WTC11 (cell line): ENCODE measurements at regions not wholly inside any gene's neighbourhood (a gene's known extent, or its start where the extent isn't known, plus 50 kb on each side); places are given as distances from the start of the nearest gene placed in this dataset.

Source experiments
- ATAC-seq: fragments of 200-7000 bp; cut with Tn5 transposase; 2 replicates; pipeline ENCODE4 v1.10.0; 2021; ENCODE audit warnings: mild to moderate bottlenecking, moderate library complexity
- CTCF ChIA-PET: fragments of 300-600 bp; sonication (Branson Sonifier 250); formaldehyde crosslinking; loops from one replicate; lab custom pipeline; 2021; ENCODE audit warnings: antibody characterized with exemption; lab: Charles Lee
- POLR2A ChIA-PET: fragments of 350-600 bp; sonication (Branson Sonifier 250); formaldehyde crosslinking; loops from one replicate; lab custom pipeline; 2021; ENCODE audit warnings: antibody characterized with exemption; lab: Charles Lee
- DNase-seq: peaks from one replicate; pipeline ENCODE4 v3.0.0; 2021; ENCODE audit warnings: low spot score
- H3K27ac Mint-ChIP-seq: 2 replicates; pipeline ENCODE4 v1.8.0; 2021; ENCODE audit warnings: mixed read lengths
- H3K27me3 Mint-ChIP-seq: 2 replicates; pipeline ENCODE4 v1.8.0; 2021; ENCODE audit warnings: low read depth, mild to moderate bottlenecking, moderate library complexity, mixed read lengths
- H3K36me3 Mint-ChIP-seq: 2 replicates; pipeline ENCODE4 v1.8.0; 2021; ENCODE audit warnings: mixed read lengths
- H3K4me1 Mint-ChIP-seq: 2 replicates; pipeline ENCODE4 v1.8.0; 2022; ENCODE audit warnings: mixed read lengths
- H3K4me3 Mint-ChIP-seq: 2 replicates; pipeline ENCODE4 v1.8.0; 2021; ENCODE audit warnings: mild to moderate bottlenecking, moderate library complexity, mixed read lengths
- H3K9me3 Mint-ChIP-seq: 2 replicates; pipeline ENCODE4 v1.8.0; 2021; ENCODE audit warnings: mixed read lengths
- AFF4 ChIP-seq: sonication (generic); formaldehyde crosslinking; IDR thresholded peaks from 2 replicates; pipeline ENCODE4 v1.8.1; 2023; ENCODE audit warnings: mild to moderate bottlenecking, missing genetic modification reagents, borderline replicate concordance
- AR ChIP-seq: fragments of 250-450 bp; sonication (Bioruptor Pico); IDR thresholded peaks from 2 replicates; pipeline ENCODE4 v1.9.0; 2021; ENCODE audit warnings: mild to moderate bottlenecking
- CREM ChIP-seq: sonication (generic); formaldehyde crosslinking; IDR thresholded peaks from 2 replicates; pipeline ENCODE4 v1.8.1; 2022; ENCODE audit warnings: mild to moderate bottlenecking, missing genetic modification reagents, moderate library complexity
- E2F4 ChIP-seq: sonication (generic); formaldehyde crosslinking; IDR thresholded peaks from 2 replicates; pipeline ENCODE4 v1.8.1; 2022; ENCODE audit warnings: low read depth, mild to moderate bottlenecking, moderate library complexity, missing genetic modification reagents, borderline replicate concordance
- FOXJ3 ChIP-seq: sonication (generic); formaldehyde crosslinking; IDR thresholded peaks from 2 replicates; pipeline ENCODE4 v1.9.0; 2021; ENCODE audit warnings: missing genetic modification reagents, mild to moderate bottlenecking, borderline replicate concordance
- FOXP4 ChIP-seq: sonication (generic); formaldehyde crosslinking; IDR thresholded peaks from 2 replicates; pipeline ENCODE4 v1.8.0; 2022; ENCODE audit warnings: mild to moderate bottlenecking, missing genetic modification reagents
- GRHL2 ChIP-seq: fragments of 250-450 bp; sonication (Bioruptor Pico); IDR thresholded peaks from 2 replicates; pipeline ENCODE4 v1.8.0; 2022; ENCODE audit warnings: mild to moderate bottlenecking, moderate library complexity; ENCODE audit not compliant: insufficient replicate concordance, severe bottlenecking
- JAZF1 ChIP-seq: fragments of 250-450 bp; sonication (Bioruptor Pico); IDR thresholded peaks from 2 replicates; pipeline ENCODE4 v1.9.0; 2021; ENCODE audit warnings: moderate library complexity, mild to moderate bottlenecking, inconsistent platforms
- MAX ChIP-seq: sonication (generic); formaldehyde crosslinking; IDR thresholded peaks from 2 replicates; pipeline ENCODE4 v1.8.0; 2022; ENCODE audit warnings: mild to moderate bottlenecking, missing genetic modification reagents
- NFYB ChIP-seq: sonication (generic); formaldehyde crosslinking; conservative IDR thresholded peaks from 2 replicates; pipeline ENCODE4 v1.8.0; 2022; ENCODE audit warnings: low read depth, missing genetic modification reagents
- NR3C1 ChIP-seq: sonication (generic); formaldehyde crosslinking; conservative IDR thresholded peaks from 2 replicates; pipeline ENCODE4 v1.8.1; 2023; ENCODE audit warnings: low read depth, mild to moderate bottlenecking, missing genetic modification reagents
- RORB ChIP-seq: fragments of 250-450 bp; sonication (Bioruptor Pico); IDR thresholded peaks from 2 replicates; pipeline ENCODE4 v1.9.0; 2021; ENCODE audit warnings: mild to moderate bottlenecking
- ZNF121 ChIP-seq: sonication (generic); formaldehyde crosslinking; IDR thresholded peaks from 2 replicates; pipeline ENCODE4 v1.8.0; 2023; ENCODE audit warnings: missing genetic modification reagents
- ZNF281 ChIP-seq: sonication (generic); formaldehyde crosslinking; IDR thresholded peaks from 2 replicates; pipeline ENCODE4 v1.8.0; 2023; ENCODE audit warnings: mild to moderate bottlenecking, missing genetic modification reagents
- ZNF317 ChIP-seq: sonication (generic); formaldehyde crosslinking; IDR thresholded peaks from 2 replicates; pipeline ENCODE4 v1.8.1; 2023; ENCODE audit warnings: low read depth, mild to moderate bottlenecking, moderate library complexity, missing genetic modification reagents, borderline replicate concordance
- ZNF416 ChIP-seq: fragments of 250-450 bp; sonication (Bioruptor Pico); IDR thresholded peaks from 2 replicates; pipeline ENCODE4 v1.9.0; 2021; ENCODE audit warnings: mild to moderate bottlenecking, inconsistent platforms
- ZNF512 ChIP-seq: sonication (generic); formaldehyde crosslinking; IDR thresholded peaks from 2 replicates; pipeline ENCODE4 v1.8.1; 2022; ENCODE audit warnings: missing genetic modification reagents, borderline replicate concordance
- ZNF671 ChIP-seq: fragments of 250-450 bp; sonication (Bioruptor Pico); IDR thresholded peaks from 2 replicates; pipeline ENCODE4 v1.8.0; 2021; ENCODE audit warnings: mild to moderate bottlenecking
- ZSCAN18 ChIP-seq: fragments of 250-450 bp; sonication (Bioruptor Pico); IDR thresholded peaks from 2 replicates; pipeline ENCODE4 v2.1.2; 2022; ENCODE audit warnings: mild to moderate bottlenecking, moderate library complexity

- Mint-ChIP-seq H3K27me3 (no peaks in the 10 kb centered on the region), H3K9me3 (peaks cover 27% of the 10 kb centered on the region), H3K36me3 (peaks cover 7% of the 10 kb centered on the region; the same call in 1 of the 2 replicates), H3K4me1 (no peaks in the 10 kb centered on the region), H3K27ac (no peak overlapping the region), H3K4me3 (no peak overlapping the region)
- ChIA-PET POLR2A (no interaction called here), CTCF (interaction anchor here (2.0 kb wide), 1 partner anchor 104 kb away, joined by 6 read pairs; no protein-coding TSS in a partner anchor)
- ATAC-seq: no peak
- no peak for TF ChIP-seq GRHL2 (CRISPR knock-in tag)
- no peak for TF ChIP-seq AR (CRISPR knock-in tag)
- TF ChIP-seq ZNF121 (CRISPR knock-in tag): no peak
- TF ChIP-seq NR3C1 (CRISPR knock-in tag): no peak
- TF ChIP-seq NFYB (CRISPR knock-in tag): no peak
- no peak for TF ChIP-seq MAX (CRISPR knock-in tag)
- TF ChIP-seq CREM (CRISPR knock-in tag): no peak
- TF ChIP-seq FOXP4 (CRISPR knock-in tag): no peak
- no peak for TF ChIP-seq FOXJ3 (CRISPR knock-in tag)
- no peak for TF ChIP-seq ZNF281
- no peak for TF ChIP-seq RORB (CRISPR knock-in tag)
- TF ChIP-seq ZSCAN18 (CRISPR knock-in tag): no peak
- no peak for TF ChIP-seq ZNF512 (CRISPR knock-in tag)
- TF ChIP-seq ZNF416 (CRISPR knock-in tag): no peak
- no peak for DNase-seq
These were observed 64.6 kb upstream of the UST start for GRCh38 chr6:148682252-148682651.

GRCh38 chr6:148682990-148683389 is 63.8 kb upstream of the UST start:
- H3K4me1 Mint-ChIP-seq: no peaks in the 10 kb centered on the region
- ATAC-seq (no peak), DNase-seq (no peak)
- no peaks in the 10 kb centered on the region for H3K27me3 Mint-ChIP-seq
- H3K4me3 Mint-ChIP-seq: no peak overlapping the region
- H3K9me3 Mint-ChIP-seq: peaks cover 19% of the 10 kb centered on the region
- ChIA-PET CTCF (no interaction called here), POLR2A (no interaction called here)
- no peak overlapping the region for H3K27ac Mint-ChIP-seq
- peaks cover 6% of the 10 kb centered on the region; the same call in 1 of the 2 replicates for H3K36me3 Mint-ChIP-seq
- TF ChIP-seq NFYB (CRISPR knock-in tag) (no peak), E2F4 (CRISPR knock-in tag) (no peak), ZNF317 (CRISPR knock-in tag) (no peak), JAZF1 (CRISPR knock-in tag) (no peak), ZNF671 (CRISPR knock-in tag) (no peak), AFF4 (CRISPR knock-in tag) (no peak)
